ENCODE measurements at regions not wholly inside any gene's neighbourhood (a gene's known extent, or its start where the extent isn't known, plus 50 kb on each side); places are given as distances from the start of the nearest gene placed in this dataset.
"Not testable (repeated sequence)": the region's sequence is repeated elsewhere in the genome, so short reads cannot be mapped to it uniquely, and the experiment has no call there.

- intact Hi-C loops (cut with DNase I, micrococcal nuclease): no loop called here
- H3K36me3 ChIP-seq (ENCODE audit: low read depth): no peaks in the 10 kb centered on the region
- TF ChIP-seq, protein P1, sequence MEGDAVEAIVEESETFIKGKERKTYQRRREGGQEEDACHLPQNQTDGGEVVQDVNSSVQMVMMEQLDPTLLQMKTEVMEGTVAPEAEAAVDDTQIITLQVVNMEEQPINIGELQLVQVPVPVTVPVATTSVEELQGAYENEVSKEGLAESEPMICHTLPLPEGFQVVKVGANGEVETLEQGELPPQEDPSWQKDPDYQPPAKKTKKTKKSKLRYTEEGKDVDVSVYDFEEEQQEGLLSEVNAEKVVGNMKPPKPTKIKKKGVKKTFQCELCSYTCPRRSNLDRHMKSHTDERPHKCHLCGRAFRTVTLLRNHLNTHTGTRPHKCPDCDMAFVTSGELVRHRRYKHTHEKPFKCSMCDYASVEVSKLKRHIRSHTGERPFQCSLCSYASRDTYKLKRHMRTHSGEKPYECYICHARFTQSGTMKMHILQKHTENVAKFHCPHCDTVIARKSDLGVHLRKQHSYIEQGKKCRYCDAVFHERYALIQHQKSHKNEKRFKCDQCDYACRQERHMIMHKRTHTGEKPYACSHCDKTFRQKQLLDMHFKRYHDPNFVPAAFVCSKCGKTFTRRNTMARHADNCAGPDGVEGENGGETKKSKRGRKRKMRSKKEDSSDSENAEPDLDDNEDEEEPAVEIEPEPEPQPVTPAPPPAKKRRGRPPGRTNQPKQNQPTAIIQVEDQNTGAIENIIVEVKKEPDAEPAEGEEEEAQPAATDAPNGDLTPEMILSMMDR (IDR thresholded peaks at IDR 0.05): no peak
- H3K4me3 ChIP-seq: no peak overlapping the region
- DNase-seq: no peak
- H3K9me3 ChIP-seq: no peaks in the 10 kb centered on the region
- no peak for ATAC-seq
- H3K4me1 ChIP-seq (ENCODE audit: low read depth): no peaks in the 10 kb centered on the region
Observed at GRCh38 chr12:78284417-78284816, 453.7 kb downstream of the NAV3 start.

DNA sequence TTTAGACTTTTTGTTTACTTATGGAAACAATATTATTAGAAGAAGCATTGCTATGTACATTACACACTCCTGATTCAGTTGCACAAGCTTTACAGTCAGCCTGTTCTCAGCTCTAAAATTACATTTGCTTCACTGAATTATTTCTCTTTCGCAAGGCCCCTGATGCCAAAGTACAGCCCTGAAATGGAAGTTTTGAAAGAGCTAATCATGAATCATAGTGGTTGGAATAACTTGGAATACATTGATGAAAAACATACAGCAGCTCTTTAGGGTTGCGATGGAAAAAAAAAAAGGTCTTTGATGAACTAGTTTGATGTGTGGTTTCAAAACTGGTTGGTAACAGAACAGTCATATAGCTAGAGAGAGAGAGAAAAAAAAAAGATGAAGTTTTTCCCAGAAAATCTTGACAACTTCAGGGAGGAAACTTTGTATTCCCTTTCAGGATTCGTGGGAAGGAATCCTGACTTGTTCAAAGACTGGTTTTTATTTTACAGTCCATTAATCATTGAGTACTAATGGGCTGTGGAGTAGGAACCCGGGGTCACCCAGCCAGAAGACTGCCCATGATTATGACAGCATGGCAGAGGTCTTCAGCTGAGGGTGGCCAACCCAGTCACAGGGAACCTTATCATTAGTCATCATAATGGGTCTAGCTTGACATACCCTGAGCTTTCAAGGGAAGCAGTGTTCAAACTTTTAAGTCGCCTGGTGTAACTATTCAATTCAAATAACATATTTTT, 460.1 kb downstream of the NAV3 start:
- intact Hi-C loops (cut with DNase I, micrococcal nuclease): no loop called here
- Histone ChIP-seq H3K4me1 (ENCODE audit: low read depth) (no peaks in the 10 kb centered on the region), H3K9me3 (no peaks in the 10 kb centered on the region), H3K4me3 (no peak overlapping the region), H3K36me3 (ENCODE audit: low read depth) (no peaks in the 10 kb centered on the region)
- no peak for DNase-seq
- TF ChIP-seq, protein P1 (IDR thresholded peaks at IDR 0.05): no peak
- no peak for ATAC-seq

GRCh38 chr12:78293059-78293686, 462.5 kb downstream of the NAV3 start:
- ATAC-seq (peak; percentile 96), DNase-seq (peak in 1 of 3 donors; percentile 35)
- H3K4me3 ChIP-seq: no peak overlapping the region
- TF ChIP-seq, protein P1 (IDR thresholded peaks at IDR 0.05): no peak
- H3K4me1 ChIP-seq (ENCODE audit: low read depth): no peaks in the 10 kb centered on the region
- H3K9me3 ChIP-seq: no peaks in the 10 kb centered on the region
- intact Hi-C loops (cut with DNase I, micrococcal nuclease): no loop called here
- H3K36me3 ChIP-seq (ENCODE audit: low read depth): no peaks in the 10 kb centered on the region

- H3K36me3 ChIP-seq (ENCODE audit: low read depth); H3K4me3 ChIP-seq; H3K4me1 ChIP-seq (ENCODE audit: low read depth); intact Hi-C loops (cut with DNase I, micrococcal nuclease); H3K9me3 ChIP-seq: not testable (repeated sequence)
- ATAC-seq (peak; percentile 84), DNase-seq (peak in 1 of 3 donors; percentile 21)
Observed at GRCh38 chr12:78301282-78301681, 470.6 kb downstream of the NAV3 start.

DNA sequence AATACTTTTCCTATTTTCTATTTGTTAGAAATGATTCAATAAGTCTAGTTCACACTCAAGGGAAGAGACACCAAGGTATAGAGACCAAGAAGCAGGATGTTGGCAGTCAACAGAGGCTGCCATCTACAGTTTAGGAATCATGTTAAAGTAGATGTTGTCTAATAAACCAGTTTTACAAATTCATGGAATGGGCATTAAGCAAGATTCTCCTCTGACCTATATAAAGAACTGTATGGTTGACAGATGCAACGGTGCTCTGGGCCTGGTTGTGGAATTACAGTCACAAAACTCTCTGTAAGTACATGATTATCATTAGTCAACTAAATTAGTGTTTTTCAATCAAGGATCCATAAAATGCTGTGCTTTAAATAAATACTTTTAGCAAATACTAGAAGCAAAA, 475.1 kb downstream of the NAV3 start:
- ATAC-seq (no peak), DNase-seq (no peak)
- Histone ChIP-seq H3K4me1 (ENCODE audit: low read depth) (no peaks in the 10 kb centered on the region), H3K36me3 (ENCODE audit: low read depth) (no peaks in the 10 kb centered on the region), H3K4me3 (no peak overlapping the region), H3K9me3 (no peaks in the 10 kb centered on the region)
- intact Hi-C loops (cut with DNase I, micrococcal nuclease): no loop called here
- TF ChIP-seq, protein P1 (IDR thresholded peaks at IDR 0.05): no peak

- Histone ChIP-seq H3K9me3 (no peaks in the 10 kb centered on the region), H3K36me3 (ENCODE audit: low read depth) (no peaks in the 10 kb centered on the region), H3K4me3 (no peak overlapping the region), H3K4me1 (ENCODE audit: low read depth) (no peaks in the 10 kb centered on the region)
- DNase-seq: no peak
- intact Hi-C loops (cut with DNase I, micrococcal nuclease): no loop called here
- no peak for ATAC-seq
- TF ChIP-seq, protein P1 (IDR thresholded peaks at IDR 0.05): no peak
Observed at GRCh38 chr12:78306236-78306635, 475.5 kb downstream of the NAV3 start.
